ENCODE measurements at regions not wholly inside any gene's neighbourhood (a gene's known extent, or its start where the extent isn't known, plus 50 kb on each side); places are given as distances from the start of the nearest gene placed in this dataset.
"Not testable (repeated sequence)": the region's sequence is repeated elsewhere in the genome, so short reads cannot be mapped to it uniquely, and the experiment has no call there.

DNA sequence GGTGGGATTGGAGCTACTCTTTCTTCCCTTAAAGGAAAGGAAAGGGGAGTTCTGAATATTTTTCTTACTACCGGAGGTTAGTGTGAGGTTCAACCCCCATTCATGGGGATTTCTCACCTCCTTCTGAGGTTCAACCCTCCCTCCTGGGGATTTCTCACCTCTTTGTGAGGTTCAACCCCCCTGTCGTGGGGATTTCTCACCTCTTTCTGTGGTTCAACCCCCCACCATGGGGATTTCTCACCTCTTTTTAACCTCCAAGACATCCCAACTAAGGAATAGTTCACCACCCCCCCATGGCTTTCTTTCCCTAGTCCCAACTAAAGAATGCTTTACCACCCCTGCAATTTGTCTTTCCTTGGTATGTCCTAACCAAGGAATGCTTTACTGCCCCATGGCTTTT is 520.3 kb downstream of the EDEM1 start:
- FAIRE-seq (no peak), DNase-seq (no peak)
- Histone ChIP-seq H3K36me3 (ENCODE audit: control insufficient read depth in 2 of 3, insufficient read depth in 3 of 3, low read length in 3 of 3) (no peaks in the 10 kb centered on the region), H3K9ac (ENCODE audit: low read length in 3 of 3) (no peak overlapping the region), H3K4me3 (ENCODE audit: low read length in 3 of 3) (no peak overlapping the region), H3K27me3 (ENCODE audit: control insufficient read depth, insufficient read depth, low read length) (no peaks in the 10 kb centered on the region), H3K27ac (ENCODE audit: low read depth in 2 of 2, low read length in 2 of 2) (no peak overlapping the region), H3K9me3 (ENCODE audit: control insufficient read depth in 2 of 3, insufficient read depth in 1 of 3, low read length in 3 of 3) (no peaks in the 10 kb centered on the region), H3K4me1 (ENCODE audit: control insufficient read depth in 2 of 3, insufficient read depth in 2 of 3, low read depth in 1 of 3, low read length in 3 of 3) (no peaks in the 10 kb centered on the region)
- intact Hi-C loops (cut with DNase I) = no loop called here
- TF ChIP-seq, protein P1, sequence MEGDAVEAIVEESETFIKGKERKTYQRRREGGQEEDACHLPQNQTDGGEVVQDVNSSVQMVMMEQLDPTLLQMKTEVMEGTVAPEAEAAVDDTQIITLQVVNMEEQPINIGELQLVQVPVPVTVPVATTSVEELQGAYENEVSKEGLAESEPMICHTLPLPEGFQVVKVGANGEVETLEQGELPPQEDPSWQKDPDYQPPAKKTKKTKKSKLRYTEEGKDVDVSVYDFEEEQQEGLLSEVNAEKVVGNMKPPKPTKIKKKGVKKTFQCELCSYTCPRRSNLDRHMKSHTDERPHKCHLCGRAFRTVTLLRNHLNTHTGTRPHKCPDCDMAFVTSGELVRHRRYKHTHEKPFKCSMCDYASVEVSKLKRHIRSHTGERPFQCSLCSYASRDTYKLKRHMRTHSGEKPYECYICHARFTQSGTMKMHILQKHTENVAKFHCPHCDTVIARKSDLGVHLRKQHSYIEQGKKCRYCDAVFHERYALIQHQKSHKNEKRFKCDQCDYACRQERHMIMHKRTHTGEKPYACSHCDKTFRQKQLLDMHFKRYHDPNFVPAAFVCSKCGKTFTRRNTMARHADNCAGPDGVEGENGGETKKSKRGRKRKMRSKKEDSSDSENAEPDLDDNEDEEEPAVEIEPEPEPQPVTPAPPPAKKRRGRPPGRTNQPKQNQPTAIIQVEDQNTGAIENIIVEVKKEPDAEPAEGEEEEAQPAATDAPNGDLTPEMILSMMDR (IDR thresholded peaks at IDR 0.05; ENCODE audit: borderline replicate concordance, extremely low read depth, insufficient read depth) = no peak

DNA sequence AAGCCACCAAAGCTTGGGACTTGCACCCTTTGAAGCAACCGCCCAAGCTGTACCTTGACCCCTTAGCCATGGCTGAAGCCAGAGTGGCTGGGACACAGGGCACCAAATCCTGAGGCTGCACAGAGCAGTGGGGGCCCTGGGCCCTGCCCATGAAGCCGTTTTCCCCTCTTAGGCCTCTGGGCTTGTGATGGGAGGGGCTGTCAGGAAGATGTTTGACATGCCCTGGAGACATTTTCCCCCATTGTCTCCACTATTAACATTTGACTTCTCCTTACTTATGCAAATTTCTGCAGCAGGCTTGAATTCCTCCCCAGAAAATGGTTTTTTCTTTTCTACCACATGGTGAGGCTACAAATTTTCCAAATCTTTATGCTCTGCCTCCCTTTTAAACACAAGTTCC is 522.2 kb downstream of the EDEM1 start:
- H3K9me3 ChIP-seq (ENCODE audit: control insufficient read depth in 2 of 3, insufficient read depth in 1 of 3, low read length in 3 of 3) = no peaks in the 10 kb centered on the region
- no peak overlapping the region for H3K27ac ChIP-seq (ENCODE audit: low read depth in 2 of 2, low read length in 2 of 2)
- H3K36me3 ChIP-seq (ENCODE audit: control insufficient read depth in 2 of 3, insufficient read depth in 3 of 3, low read length in 3 of 3) = no peaks in the 10 kb centered on the region
- H3K4me3 ChIP-seq (ENCODE audit: low read length in 3 of 3) = no peak overlapping the region
- no peak for DNase-seq
- TF ChIP-seq, protein P1 (IDR thresholded peaks at IDR 0.05; ENCODE audit: borderline replicate concordance, extremely low read depth, insufficient read depth) = no peak
- H3K9ac ChIP-seq (ENCODE audit: low read length in 3 of 3) = no peak overlapping the region
- no peaks in the 10 kb centered on the region for H3K4me1 ChIP-seq (ENCODE audit: control insufficient read depth in 2 of 3, insufficient read depth in 2 of 3, low read depth in 1 of 3, low read length in 3 of 3)
- intact Hi-C loops (cut with DNase I) = no loop called here
- H3K27me3 ChIP-seq (ENCODE audit: control insufficient read depth, insufficient read depth, low read length) = no peaks in the 10 kb centered on the region
- FAIRE-seq = no peak

DNA sequence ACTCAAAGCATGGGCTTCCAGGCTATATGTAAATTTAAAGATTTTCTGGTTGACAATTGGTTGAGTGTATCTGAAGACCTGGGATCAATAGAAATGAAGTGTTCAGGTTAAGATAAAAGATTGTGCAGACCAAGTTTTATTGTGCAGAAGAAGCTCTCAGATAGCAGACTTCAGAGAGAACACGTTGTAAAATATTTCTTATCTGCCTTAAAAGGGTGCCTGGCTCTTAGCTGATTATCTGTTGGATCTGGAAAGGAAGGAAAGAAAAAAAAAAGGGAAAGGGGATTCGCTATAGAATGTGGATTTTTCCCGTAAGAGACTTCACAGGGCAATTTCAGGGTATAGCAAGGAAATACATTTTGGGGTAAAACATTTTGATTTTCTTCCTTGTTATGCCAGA is 523.2 kb downstream of the EDEM1 start:
- FAIRE-seq (no peak), DNase-seq (no peak)
- H3K27me3 ChIP-seq (ENCODE audit: control insufficient read depth, insufficient read depth, low read length) = no peaks in the 10 kb centered on the region
- no peaks in the 10 kb centered on the region for H3K4me1 ChIP-seq (ENCODE audit: control insufficient read depth in 2 of 3, insufficient read depth in 2 of 3, low read depth in 1 of 3, low read length in 3 of 3)
- no peak overlapping the region for H3K27ac ChIP-seq (ENCODE audit: low read depth in 2 of 2, low read length in 2 of 2)
- TF ChIP-seq, protein P1 (IDR thresholded peaks at IDR 0.05; ENCODE audit: borderline replicate concordance, extremely low read depth, insufficient read depth) = no peak
- H3K9me3 ChIP-seq (ENCODE audit: control insufficient read depth in 2 of 3, insufficient read depth in 1 of 3, low read length in 3 of 3) = no peaks in the 10 kb centered on the region
- no peak overlapping the region for H3K9ac ChIP-seq (ENCODE audit: low read length in 3 of 3)
- no peak overlapping the region for H3K4me3 ChIP-seq (ENCODE audit: low read length in 3 of 3)
- H3K36me3 ChIP-seq (ENCODE audit: control insufficient read depth in 2 of 3, insufficient read depth in 3 of 3, low read length in 3 of 3) = no peaks in the 10 kb centered on the region
- intact Hi-C loops (cut with DNase I) = no loop called here

DNA sequence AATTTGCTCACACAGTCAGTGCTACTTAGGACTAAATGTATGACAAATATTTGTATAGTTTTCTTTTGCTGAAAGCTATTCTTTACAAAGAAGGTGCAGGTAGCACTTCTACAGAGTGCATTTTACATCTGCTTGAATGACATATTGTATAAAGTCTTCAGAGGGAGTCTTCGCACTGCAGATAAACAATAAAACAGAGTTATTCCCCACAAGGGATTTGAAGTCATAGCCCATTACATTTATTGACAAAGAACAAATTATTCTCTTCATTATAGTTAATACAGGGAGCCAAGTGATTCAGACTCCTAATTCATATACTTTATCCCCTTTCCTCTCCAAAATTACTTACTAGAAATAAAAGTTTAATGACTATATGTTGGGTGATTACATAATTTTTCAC is 529.7 kb downstream of the EDEM1 start:
- FAIRE-seq (no peak), DNase-seq (no peak)
- intact Hi-C loops (cut with DNase I) = no loop called here
- H3K27ac ChIP-seq (ENCODE audit: low read depth in 2 of 2, low read length in 2 of 2) = no peak overlapping the region
- H3K4me3 ChIP-seq (ENCODE audit: low read length in 3 of 3) = no peak overlapping the region
- H3K36me3 ChIP-seq (ENCODE audit: control insufficient read depth in 2 of 3, insufficient read depth in 3 of 3, low read length in 3 of 3) = no peaks in the 10 kb centered on the region
- no peaks in the 10 kb centered on the region for H3K4me1 ChIP-seq (ENCODE audit: control insufficient read depth in 2 of 3, insufficient read depth in 2 of 3, low read depth in 1 of 3, low read length in 3 of 3)
- no peak overlapping the region for H3K9ac ChIP-seq (ENCODE audit: low read length in 3 of 3)
- H3K9me3 ChIP-seq (ENCODE audit: control insufficient read depth in 2 of 3, insufficient read depth in 1 of 3, low read length in 3 of 3) = no peaks in the 10 kb centered on the region
- TF ChIP-seq, protein P1 (IDR thresholded peaks at IDR 0.05; ENCODE audit: borderline replicate concordance, extremely low read depth, insufficient read depth) = no peak
- H3K27me3 ChIP-seq (ENCODE audit: control insufficient read depth, insufficient read depth, low read length) = no peaks in the 10 kb centered on the region

DNA sequence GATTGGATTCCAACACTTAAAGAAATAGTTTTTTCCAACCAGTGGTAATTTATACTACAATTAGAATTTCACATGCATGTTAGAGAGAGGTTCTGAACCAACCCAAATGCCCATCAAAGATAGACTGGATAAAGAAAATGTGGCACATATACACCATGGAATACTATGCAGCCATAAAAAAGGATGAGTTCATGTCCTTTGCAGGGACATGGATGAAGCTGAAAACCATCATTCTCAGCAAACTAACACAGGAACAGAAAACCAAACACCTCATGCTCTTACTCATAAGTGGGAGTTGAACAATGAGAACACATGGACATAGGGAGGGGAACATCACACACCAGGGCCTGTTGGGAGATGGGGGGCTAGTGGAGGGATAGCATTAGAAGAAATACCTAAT is 532.2 kb downstream of the EDEM1 start:
- H3K27ac ChIP-seq (ENCODE audit: low read depth in 2 of 2, low read length in 2 of 2); FAIRE-seq; DNase-seq; H3K4me3 ChIP-seq (ENCODE audit: low read length in 3 of 3); intact Hi-C loops (cut with DNase I); H3K9ac ChIP-seq (ENCODE audit: low read length in 3 of 3); H3K9me3 ChIP-seq (ENCODE audit: control insufficient read depth in 2 of 3, insufficient read depth in 1 of 3, low read length in 3 of 3); H3K4me1 ChIP-seq (ENCODE audit: control insufficient read depth in 2 of 3, insufficient read depth in 2 of 3, low read depth in 1 of 3, low read length in 3 of 3); H3K36me3 ChIP-seq (ENCODE audit: control insufficient read depth in 2 of 3, insufficient read depth in 3 of 3, low read length in 3 of 3); H3K27me3 ChIP-seq (ENCODE audit: control insufficient read depth, insufficient read depth, low read length): not testable (repeated sequence)

All from kidney (tissue), 13 donors.